Neural cell (in vitro differentiated cells): ENCODE measurements at regions not wholly inside any gene's neighbourhood (a gene's known extent, or its start where the extent isn't known, plus 50 kb on each side); places are given as distances from the start of the nearest gene placed in this dataset.

Experiments
- EP300 ChIP-seq: fragments of 450-650 bp; conservative IDR thresholded peaks from 2 replicates; pipeline ENCODE4 v1.6.1; 2014; ENCODE audit warnings: antibody characterized with exemption, mild to moderate bottlenecking, moderate library complexity; ENCODE audit not compliant: poor library complexity, severe bottlenecking
- EZH2 ChIP-seq: fragments of 200-600, 300-800 bp; shearing (Covaris generic), sonication (generic); IDR thresholded peaks from 2 replicates; pipeline ENCODE4 v1.6.1; 2014; ENCODE audit warnings: antibody characterized with exemption, low read length, borderline replicate concordance, mild to moderate bottlenecking; ENCODE audit not compliant: insufficient read depth, poor library complexity, severe bottlenecking
- POLR2AphosphoS5 ChIP-seq: IDR thresholded peaks from 2 replicates; pipeline ENCODE4 v1.6.1; 2012
- RAD21 ChIP-seq: fragments of 450-650 bp; conservative IDR thresholded peaks from 2 replicates; pipeline ENCODE4 v1.6.1; 2014; ENCODE audit warnings: antibody characterized with exemption, mild to moderate bottlenecking, moderate library complexity
- SMC3 ChIP-seq: fragments of 450-650 bp; conservative IDR thresholded peaks from 2 replicates; pipeline ENCODE4 v1.6.1; 2014; ENCODE audit warnings: antibody characterized with exemption, mild to moderate bottlenecking, moderate library complexity; ENCODE audit not compliant: poor library complexity
- TAF1 ChIP-seq: IDR thresholded peaks from 2 replicates; pipeline ENCODE4 v1.6.1; 2012; ENCODE audit warnings: low read depth
- TF ChIP-seq, protein P1 (sequence below): fragments of 450-650 bp; IDR thresholded peaks from 2 replicates; pipeline ENCODE4 v1.5.1; 2014; ENCODE audit warnings: antibody characterized with exemption, mild to moderate bottlenecking, moderate library complexity; ENCODE audit not compliant: poor library complexity, severe bottlenecking

DNA sequence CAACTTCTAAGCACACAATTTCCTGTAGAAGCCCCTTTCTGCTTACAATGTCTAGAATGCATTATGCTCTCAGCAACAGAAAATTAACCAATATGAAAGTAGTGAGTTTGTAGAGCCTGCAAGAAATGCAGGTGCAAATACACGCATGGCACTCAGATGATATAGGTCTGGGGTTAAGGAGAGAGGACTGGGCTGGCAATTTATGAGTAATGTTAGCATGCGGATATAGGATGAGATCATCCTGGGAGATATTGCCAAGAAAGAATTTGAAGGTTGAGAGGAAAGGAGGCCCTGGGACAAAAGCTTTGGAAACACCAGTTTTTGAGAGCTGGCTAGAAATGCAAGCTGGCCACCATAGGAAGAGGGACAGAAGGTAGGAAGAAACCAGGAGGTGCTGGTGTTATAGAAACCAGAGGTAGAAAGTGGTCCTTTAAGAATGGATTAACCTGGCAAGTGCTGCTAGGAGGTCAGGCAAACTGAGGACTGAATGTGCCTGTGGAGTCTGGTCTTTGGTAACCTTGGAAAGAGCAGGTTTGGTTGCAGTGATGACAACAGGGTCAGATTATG lies 183.2 kb upstream of the MYLIP start:
- TF ChIP-seq EP300 (no peak), RAD21 (no peak), EZH2 (no peak), TAF1 (no peak), POLR2AphosphoS5 (no peak), SMC3 (no peak)
- TF ChIP-seq, protein P1, sequence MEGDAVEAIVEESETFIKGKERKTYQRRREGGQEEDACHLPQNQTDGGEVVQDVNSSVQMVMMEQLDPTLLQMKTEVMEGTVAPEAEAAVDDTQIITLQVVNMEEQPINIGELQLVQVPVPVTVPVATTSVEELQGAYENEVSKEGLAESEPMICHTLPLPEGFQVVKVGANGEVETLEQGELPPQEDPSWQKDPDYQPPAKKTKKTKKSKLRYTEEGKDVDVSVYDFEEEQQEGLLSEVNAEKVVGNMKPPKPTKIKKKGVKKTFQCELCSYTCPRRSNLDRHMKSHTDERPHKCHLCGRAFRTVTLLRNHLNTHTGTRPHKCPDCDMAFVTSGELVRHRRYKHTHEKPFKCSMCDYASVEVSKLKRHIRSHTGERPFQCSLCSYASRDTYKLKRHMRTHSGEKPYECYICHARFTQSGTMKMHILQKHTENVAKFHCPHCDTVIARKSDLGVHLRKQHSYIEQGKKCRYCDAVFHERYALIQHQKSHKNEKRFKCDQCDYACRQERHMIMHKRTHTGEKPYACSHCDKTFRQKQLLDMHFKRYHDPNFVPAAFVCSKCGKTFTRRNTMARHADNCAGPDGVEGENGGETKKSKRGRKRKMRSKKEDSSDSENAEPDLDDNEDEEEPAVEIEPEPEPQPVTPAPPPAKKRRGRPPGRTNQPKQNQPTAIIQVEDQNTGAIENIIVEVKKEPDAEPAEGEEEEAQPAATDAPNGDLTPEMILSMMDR: no peak
